B cell (primary cell): ENCODE measurements at regions not wholly inside any gene's neighbourhood (a gene's known extent, or its start where the extent isn't known, plus 50 kb on each side); places are given as distances from the start of the nearest gene placed in this dataset.
"Not testable (repeated sequence)": the region's sequence is repeated elsewhere in the genome, so short reads cannot be mapped to it uniquely, and the experiment has no call there.

Source experiments
- EZH2 ChIP-seq: IDR thresholded peaks from 2 replicates; pipeline ENCODE4 v1.6.1; 2012; ENCODE audit warnings: borderline replicate concordance, low read depth, mild to moderate bottlenecking, moderate library complexity, low read length; ENCODE audit not compliant: insufficient read depth, poor library complexity, severe bottlenecking
- TF ChIP-seq, protein P1 (sequence below): fragments of 200-600 bp; IDR thresholded peaks from one replicate; pipeline ENCODE4 v1.8.0; 2022; ENCODE audit warnings: antibody characterized with exemption, mild to moderate bottlenecking

DNA sequence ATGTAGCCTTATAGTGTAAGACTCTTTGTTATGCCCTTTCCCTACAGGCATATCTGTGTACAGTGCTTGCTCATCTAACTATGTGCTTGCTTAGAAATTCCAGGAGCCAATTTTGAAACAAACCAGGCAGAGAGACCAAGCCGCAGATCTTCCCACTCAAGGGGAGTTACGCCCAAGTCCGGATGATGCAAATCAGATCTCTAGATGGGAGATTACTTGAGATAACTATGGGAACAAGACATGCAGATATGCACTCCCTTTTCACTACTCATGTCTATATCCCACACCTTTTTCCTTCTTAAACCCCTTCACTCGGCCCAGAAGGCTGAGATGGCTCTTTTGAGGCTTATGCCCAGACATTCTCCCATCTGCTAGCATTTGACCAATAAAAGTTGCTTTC lies 179.7 kb upstream of the ZNF658 start:
- TF ChIP-seq, protein P1, sequence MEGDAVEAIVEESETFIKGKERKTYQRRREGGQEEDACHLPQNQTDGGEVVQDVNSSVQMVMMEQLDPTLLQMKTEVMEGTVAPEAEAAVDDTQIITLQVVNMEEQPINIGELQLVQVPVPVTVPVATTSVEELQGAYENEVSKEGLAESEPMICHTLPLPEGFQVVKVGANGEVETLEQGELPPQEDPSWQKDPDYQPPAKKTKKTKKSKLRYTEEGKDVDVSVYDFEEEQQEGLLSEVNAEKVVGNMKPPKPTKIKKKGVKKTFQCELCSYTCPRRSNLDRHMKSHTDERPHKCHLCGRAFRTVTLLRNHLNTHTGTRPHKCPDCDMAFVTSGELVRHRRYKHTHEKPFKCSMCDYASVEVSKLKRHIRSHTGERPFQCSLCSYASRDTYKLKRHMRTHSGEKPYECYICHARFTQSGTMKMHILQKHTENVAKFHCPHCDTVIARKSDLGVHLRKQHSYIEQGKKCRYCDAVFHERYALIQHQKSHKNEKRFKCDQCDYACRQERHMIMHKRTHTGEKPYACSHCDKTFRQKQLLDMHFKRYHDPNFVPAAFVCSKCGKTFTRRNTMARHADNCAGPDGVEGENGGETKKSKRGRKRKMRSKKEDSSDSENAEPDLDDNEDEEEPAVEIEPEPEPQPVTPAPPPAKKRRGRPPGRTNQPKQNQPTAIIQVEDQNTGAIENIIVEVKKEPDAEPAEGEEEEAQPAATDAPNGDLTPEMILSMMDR: not testable (repeated sequence)
- TF ChIP-seq EZH2: not testable (repeated sequence)
